GM10266 (cell line): ENCODE measurements at regions not wholly inside any gene's neighbourhood (a gene's known extent, or its start where the extent isn't known, plus 50 kb on each side); places are given as distances from the start of the nearest gene placed in this dataset.

Experiments
- DNase-seq: peaks from one replicate; pipeline ENCODE4 v3.0.0; 2012; ENCODE audit errors: extremely low spot score
- TF ChIP-seq, protein P1 (sequence below): IDR thresholded peaks from 2 replicates; pipeline ENCODE4 v1.5.1; 2012; ENCODE audit warnings: mild to moderate bottlenecking, low read depth; ENCODE audit not compliant: control insufficient read depth, insufficient read depth; ENCODE audit errors: missing control alignments

DNA sequence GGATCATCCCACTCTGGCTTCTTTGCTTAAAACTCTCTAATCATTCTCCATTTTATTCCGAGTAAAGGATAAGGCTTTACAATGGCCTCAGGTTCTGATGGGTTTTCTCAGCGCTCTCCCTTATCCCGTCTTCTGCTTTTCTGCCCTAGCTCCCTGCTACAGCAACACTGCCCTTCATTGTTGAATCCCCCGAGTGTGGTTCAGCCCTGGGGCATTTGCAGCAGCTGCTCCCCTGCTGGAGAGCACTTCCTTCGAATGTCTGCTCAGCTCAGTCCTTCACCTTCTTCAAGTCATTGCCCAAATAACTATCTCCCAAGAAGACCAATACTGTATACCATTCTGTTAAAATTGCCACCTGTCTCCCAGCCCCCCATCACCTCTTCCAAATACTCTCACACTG is 111.8 kb downstream of the TBXT start:
- no peak for DNase-seq
- TF ChIP-seq, protein P1, sequence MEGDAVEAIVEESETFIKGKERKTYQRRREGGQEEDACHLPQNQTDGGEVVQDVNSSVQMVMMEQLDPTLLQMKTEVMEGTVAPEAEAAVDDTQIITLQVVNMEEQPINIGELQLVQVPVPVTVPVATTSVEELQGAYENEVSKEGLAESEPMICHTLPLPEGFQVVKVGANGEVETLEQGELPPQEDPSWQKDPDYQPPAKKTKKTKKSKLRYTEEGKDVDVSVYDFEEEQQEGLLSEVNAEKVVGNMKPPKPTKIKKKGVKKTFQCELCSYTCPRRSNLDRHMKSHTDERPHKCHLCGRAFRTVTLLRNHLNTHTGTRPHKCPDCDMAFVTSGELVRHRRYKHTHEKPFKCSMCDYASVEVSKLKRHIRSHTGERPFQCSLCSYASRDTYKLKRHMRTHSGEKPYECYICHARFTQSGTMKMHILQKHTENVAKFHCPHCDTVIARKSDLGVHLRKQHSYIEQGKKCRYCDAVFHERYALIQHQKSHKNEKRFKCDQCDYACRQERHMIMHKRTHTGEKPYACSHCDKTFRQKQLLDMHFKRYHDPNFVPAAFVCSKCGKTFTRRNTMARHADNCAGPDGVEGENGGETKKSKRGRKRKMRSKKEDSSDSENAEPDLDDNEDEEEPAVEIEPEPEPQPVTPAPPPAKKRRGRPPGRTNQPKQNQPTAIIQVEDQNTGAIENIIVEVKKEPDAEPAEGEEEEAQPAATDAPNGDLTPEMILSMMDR, result no peak

DNA sequence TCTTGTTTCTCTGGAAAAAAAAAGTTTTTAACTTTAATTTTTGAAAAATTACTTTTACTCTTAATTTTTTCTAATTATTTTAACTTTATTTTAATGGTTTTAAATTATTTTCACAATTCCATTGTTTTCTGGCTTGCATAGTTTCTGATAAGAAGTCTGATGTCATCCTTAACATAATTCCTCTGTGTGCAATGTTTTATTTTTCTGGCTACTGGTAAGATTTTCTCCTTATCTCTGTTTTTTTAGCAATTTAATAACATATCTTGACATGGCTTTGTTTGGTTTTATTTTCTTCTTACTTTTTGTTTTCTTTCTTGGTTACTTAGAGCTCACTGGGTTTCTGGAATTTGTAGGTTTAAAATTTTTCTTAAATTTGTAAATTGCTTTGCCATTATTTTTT is 114.8 kb downstream of the TBXT start:
- TF ChIP-seq, protein P1, result no peak
- DNase-seq, result no peak

DNA sequence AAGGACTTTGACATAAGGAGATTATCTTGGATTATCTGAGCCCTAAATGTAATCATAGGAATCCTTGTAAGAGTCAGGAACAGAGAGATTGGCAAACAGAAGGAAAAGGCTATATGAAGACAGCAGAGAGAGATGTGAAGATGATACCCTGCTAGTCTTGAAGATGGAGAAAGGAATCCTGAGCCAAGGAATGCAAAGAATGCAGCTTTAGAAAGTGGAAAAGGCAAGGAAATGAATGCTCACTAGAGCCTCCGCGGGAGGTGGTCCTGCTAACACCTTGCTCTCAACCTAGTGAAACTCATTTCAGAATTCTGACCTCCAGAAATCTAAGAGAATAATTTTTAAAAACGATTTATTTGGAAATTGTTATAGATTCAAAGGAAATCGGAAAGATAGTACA is 117.1 kb downstream of the TBXT start:
- TF ChIP-seq, protein P1, result no peak
- DNase-seq, result no peak

DNA sequence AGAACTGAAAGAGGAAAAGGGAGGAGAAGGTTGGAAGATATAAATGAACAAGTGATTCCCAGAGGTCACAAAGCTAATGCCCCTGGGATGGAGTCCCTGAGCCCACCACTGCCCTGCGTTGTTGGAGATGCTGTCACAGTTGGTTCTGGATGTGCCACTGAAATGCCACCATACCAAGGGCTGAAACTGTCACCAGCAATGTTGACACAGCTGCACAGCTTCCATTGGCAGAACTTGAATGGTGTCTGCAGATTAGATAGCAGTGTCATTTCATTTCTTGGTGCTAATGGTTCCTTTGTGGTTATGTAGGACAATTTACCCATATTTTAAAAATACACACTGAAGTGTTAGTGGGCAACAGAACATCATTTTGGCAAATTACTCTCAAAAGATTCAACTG is 120.7 kb downstream of the TBXT start:
- DNase-seq, result no peak
- TF ChIP-seq, protein P1, result no peak

DNA sequence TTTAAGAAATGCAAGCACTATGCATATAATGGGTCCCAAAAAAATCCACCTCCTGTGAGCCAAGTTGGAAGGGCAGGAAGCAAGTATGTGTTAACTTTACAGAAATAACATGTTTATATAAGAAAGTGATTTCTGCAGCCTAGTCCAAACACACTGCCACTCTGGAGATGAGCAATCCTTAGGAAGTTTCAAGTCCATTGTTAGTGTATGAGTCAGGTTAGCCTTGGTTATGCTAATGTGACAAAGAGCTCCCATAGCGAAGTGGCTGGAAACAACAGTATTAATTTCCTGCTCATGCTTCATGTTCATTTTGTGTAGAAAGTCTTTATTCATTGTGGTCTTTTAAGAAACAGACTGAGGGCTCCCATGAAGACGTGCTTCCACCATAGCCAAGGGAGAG is 121.4 kb downstream of the TBXT start:
- TF ChIP-seq, protein P1, result no peak
- no peak for DNase-seq

DNA sequence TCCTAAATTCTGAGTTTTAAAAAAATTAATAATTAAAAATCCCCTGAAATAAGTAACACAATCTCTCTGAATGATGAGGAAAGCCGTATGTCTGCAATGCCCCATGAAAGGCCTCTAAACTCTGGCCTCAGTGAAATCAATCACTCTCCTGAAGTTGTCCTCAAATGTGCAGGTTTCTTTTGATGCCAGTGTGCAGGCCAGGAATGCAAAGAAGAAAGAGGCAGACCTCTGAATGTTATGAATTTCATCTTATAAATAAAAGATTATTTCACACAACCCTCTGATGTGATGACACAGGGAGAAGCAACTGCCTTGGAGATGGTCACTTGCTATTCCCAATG is 121.8 kb downstream of the TBXT start:
- TF ChIP-seq, protein P1, result no peak
- no peak for DNase-seq

DNA sequence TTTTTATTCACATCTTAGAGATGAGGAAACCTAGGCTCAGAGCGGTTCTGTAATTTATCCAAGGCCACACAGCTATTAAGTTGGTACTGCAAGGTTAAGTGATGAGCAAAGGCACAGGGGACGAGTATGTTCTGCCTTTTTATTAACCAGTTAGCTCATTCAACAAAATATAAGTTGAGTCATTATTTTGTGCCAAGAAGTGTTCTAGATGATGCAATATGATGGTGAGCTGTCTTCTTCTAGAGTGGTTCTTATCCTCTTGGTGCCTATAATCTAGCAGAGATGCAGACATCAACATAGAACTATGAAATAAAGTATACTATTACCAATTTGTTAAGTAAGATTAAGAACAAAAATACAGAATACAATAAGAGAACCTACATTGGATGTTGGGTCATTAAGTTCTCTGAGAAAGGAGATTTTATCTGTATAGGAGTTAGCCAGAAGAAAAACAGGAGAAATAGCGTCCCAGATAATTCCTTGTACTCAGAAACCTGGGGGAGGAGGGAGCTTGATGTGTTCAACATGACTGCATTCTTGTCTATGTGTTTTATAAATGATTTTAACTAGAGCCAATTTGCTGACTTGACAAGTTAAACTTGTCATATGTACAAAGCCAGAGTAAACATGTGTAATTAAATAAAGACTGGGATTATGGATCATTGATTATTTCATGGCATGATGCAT is 122.3 kb downstream of the TBXT start:
- no peak for DNase-seq
- TF ChIP-seq, protein P1, result no peak
